ENCODE measurements at regions not wholly inside any gene's neighbourhood (a gene's known extent, or its start where the extent isn't known, plus 50 kb on each side); places are given as distances from the start of the nearest gene placed in this dataset.

GRCh38 chr16:86298758-86299134, 211.6 kb upstream of the FOXF1 start:
- no peak for DNase-seq (ENCODE audit: low spot score)

GRCh38 chr16:86299882-86300610, 210.3 kb upstream of the FOXF1 start:
- in situ Hi-C loops (cut with MboI; ENCODE audit: low pct_unique_long_range_greater_than_20kb, low sequenced_read_pairs, unreplicated experiment): no loop called here

More at GRCh38 chr16:86298758-86299134, 211.6 kb upstream of the FOXF1 start:
- in situ Hi-C loops (cut with MboI; ENCODE audit: low pct_unique_long_range_greater_than_20kb, low sequenced_read_pairs, unreplicated experiment): no loop called here
- TF ChIP-seq CTCF (IDR thresholded peaks at IDR 0.05; ENCODE audit: extremely low read depth, insufficient read depth, missing control alignments): no peak

GRCh38 chr16:86300746-86301481, 209.4 kb upstream of the FOXF1 start:
- no peak for TF ChIP-seq CTCF (IDR thresholded peaks at IDR 0.05; ENCODE audit: extremely low read depth, insufficient read depth, missing control alignments)
- in situ Hi-C loops (cut with MboI; ENCODE audit: low pct_unique_long_range_greater_than_20kb, low sequenced_read_pairs, unreplicated experiment): no loop called here
- no peak for DNase-seq (ENCODE audit: low spot score)

More at GRCh38 chr16:86299882-86300610, 210.3 kb upstream of the FOXF1 start:
- no peak for DNase-seq (ENCODE audit: low spot score)
- no peak for TF ChIP-seq CTCF (IDR thresholded peaks at IDR 0.05; ENCODE audit: extremely low read depth, insufficient read depth, missing control alignments)

- TF ChIP-seq CTCF (IDR thresholded peaks at IDR 0.05; ENCODE audit: extremely low read depth, insufficient read depth, missing control alignments): no peak
- in situ Hi-C loops (cut with MboI; ENCODE audit: low pct_unique_long_range_greater_than_20kb, low sequenced_read_pairs, unreplicated experiment): no loop called here
- no peak for DNase-seq (ENCODE audit: low spot score)
Observed at GRCh38 chr16:86302421-86303109, 207.8 kb upstream of the FOXF1 start.

- in situ Hi-C loops (cut with MboI; ENCODE audit: low pct_unique_long_range_greater_than_20kb, low sequenced_read_pairs, unreplicated experiment): no loop called here
- DNase-seq (ENCODE audit: low spot score): no peak
- no peak for TF ChIP-seq CTCF (IDR thresholded peaks at IDR 0.05; ENCODE audit: extremely low read depth, insufficient read depth, missing control alignments)
Observed at GRCh38 chr16:86303787-86304678, 206.3 kb upstream of the FOXF1 start.

- in situ Hi-C loops (cut with MboI; ENCODE audit: low pct_unique_long_range_greater_than_20kb, low sequenced_read_pairs, unreplicated experiment): no loop called here
- no peak for TF ChIP-seq CTCF (IDR thresholded peaks at IDR 0.05; ENCODE audit: extremely low read depth, insufficient read depth, missing control alignments)
Observed at GRCh38 chr16:86304868-86305267, 205.5 kb upstream of the FOXF1 start.

More at GRCh38 chr16:86304868-86305267, 205.5 kb upstream of the FOXF1 start:
- DNase-seq (ENCODE audit: low spot score): no peak

Measured in GM13977 (cell line).